WTC11 (cell line): ENCODE measurements at regions not wholly inside any gene's neighbourhood (a gene's known extent, or its start where the extent isn't known, plus 50 kb on each side); places are given as distances from the start of the nearest gene placed in this dataset.

Experiments used
- ATAC-seq: fragments of 200-7000 bp; cut with Tn5 transposase; 2 replicates; pipeline ENCODE4 v1.10.0; 2021; ENCODE audit warnings: mild to moderate bottlenecking, moderate library complexity
- CTCF ChIA-PET: fragments of 300-600 bp; sonication (Branson Sonifier 250); formaldehyde crosslinking; loops from one replicate; lab custom pipeline; 2021; ENCODE audit warnings: antibody characterized with exemption; lab: Charles Lee
- POLR2A ChIA-PET: fragments of 350-600 bp; sonication (Branson Sonifier 250); formaldehyde crosslinking; loops from one replicate; lab custom pipeline; 2021; ENCODE audit warnings: antibody characterized with exemption; lab: Charles Lee
- DNase-seq: peaks from one replicate; pipeline ENCODE4 v3.0.0; 2021; ENCODE audit warnings: low spot score
- H3K27ac Mint-ChIP-seq: 2 replicates; pipeline ENCODE4 v1.8.0; 2021; ENCODE audit warnings: mixed read lengths
- H3K27me3 Mint-ChIP-seq: 2 replicates; pipeline ENCODE4 v1.8.0; 2021; ENCODE audit warnings: low read depth, mild to moderate bottlenecking, moderate library complexity, mixed read lengths
- H3K36me3 Mint-ChIP-seq: 2 replicates; pipeline ENCODE4 v1.8.0; 2021; ENCODE audit warnings: mixed read lengths
- H3K4me1 Mint-ChIP-seq: 2 replicates; pipeline ENCODE4 v1.8.0; 2022; ENCODE audit warnings: mixed read lengths
- H3K4me3 Mint-ChIP-seq: 2 replicates; pipeline ENCODE4 v1.8.0; 2021; ENCODE audit warnings: mild to moderate bottlenecking, moderate library complexity, mixed read lengths
- H3K9me3 Mint-ChIP-seq: 2 replicates; pipeline ENCODE4 v1.8.0; 2021; ENCODE audit warnings: mixed read lengths
- CREB1 ChIP-seq: sonication (generic); formaldehyde crosslinking; IDR thresholded peaks from 2 replicates; pipeline ENCODE4 v1.8.0; 2023; ENCODE audit warnings: mild to moderate bottlenecking, missing genetic modification reagents
- ELF4 ChIP-seq: sonication (generic); formaldehyde crosslinking; IDR thresholded peaks from 2 replicates; pipeline ENCODE4 v1.8.1; 2022; ENCODE audit warnings: low read depth, mild to moderate bottlenecking, moderate library complexity, missing genetic modification reagents
- MXD4 ChIP-seq: fragments of 250-450 bp; sonication (Bioruptor Pico); IDR thresholded peaks from 2 replicates; pipeline ENCODE4 v1.8.0; 2021; ENCODE audit warnings: mild to moderate bottlenecking, moderate library complexity, borderline replicate concordance
- RELA ChIP-seq: sonication (generic); formaldehyde crosslinking; IDR thresholded peaks from 2 replicates; pipeline ENCODE4 v1.8.1; 2022; ENCODE audit warnings: missing genetic modification reagents, mild to moderate bottlenecking, borderline replicate concordance
- SMAD3 ChIP-seq: sonication (generic); formaldehyde crosslinking; IDR thresholded peaks from 2 replicates; pipeline ENCODE4 v1.8.0; 2022; ENCODE audit warnings: missing genetic modification reagents, mild to moderate bottlenecking, borderline replicate concordance
- TEAD1 ChIP-seq: sonication (generic); formaldehyde crosslinking; IDR thresholded peaks from 2 replicates; pipeline ENCODE4 v1.8.0; 2022; ENCODE audit warnings: mild to moderate bottlenecking, missing genetic modification reagents
- TEAD4 ChIP-seq: sonication (generic); formaldehyde crosslinking; IDR thresholded peaks from 2 replicates; pipeline ENCODE4 v1.8.0; 2022; ENCODE audit warnings: mild to moderate bottlenecking, missing genetic modification reagents
- ZNF396 ChIP-seq: fragments of 250-450 bp; sonication (Bioruptor Pico); IDR thresholded peaks from 2 replicates; pipeline ENCODE4 v1.8.0; 2021; ENCODE audit warnings: mild to moderate bottlenecking, moderate library complexity, borderline replicate concordance
- TF ChIP-seq, protein P1 (sequence below): sonication (generic); formaldehyde crosslinking; IDR thresholded peaks from 2 replicates; pipeline ENCODE4 v1.8.1; 2023; ENCODE audit warnings: mild to moderate bottlenecking, missing genetic modification reagents, borderline replicate concordance
- TF ChIP-seq, protein P2 (sequence below): sonication (generic); formaldehyde crosslinking; IDR thresholded peaks from 2 replicates; pipeline ENCODE4 v1.8.0; 2022; ENCODE audit warnings: mild to moderate bottlenecking, missing genetic modification reagents
- TF ChIP-seq, protein P3 (sequence below): sonication (generic); formaldehyde crosslinking; conservative IDR thresholded peaks from 2 replicates; pipeline ENCODE4 v1.8.1; 2022; ENCODE audit warnings: mild to moderate bottlenecking, missing genetic modification reagents
- TF ChIP-seq, protein P4 (sequence below): sonication (generic); formaldehyde crosslinking; IDR thresholded peaks from 2 replicates; pipeline ENCODE4 v1.8.0; 2023; ENCODE audit warnings: missing genetic modification reagents, mild to moderate bottlenecking, borderline replicate concordance
- TF ChIP-seq, protein P5 (sequence below): sonication (generic); formaldehyde crosslinking; IDR thresholded peaks from 2 replicates; pipeline ENCODE4 v1.8.0; 2023; ENCODE audit warnings: mild to moderate bottlenecking, missing genetic modification reagents
- TF ChIP-seq, protein P6 (sequence below): sonication (generic); formaldehyde crosslinking; IDR thresholded peaks from 2 replicates; pipeline ENCODE4 v1.8.1; 2022; ENCODE audit warnings: missing genetic modification reagents, borderline replicate concordance

DNA sequence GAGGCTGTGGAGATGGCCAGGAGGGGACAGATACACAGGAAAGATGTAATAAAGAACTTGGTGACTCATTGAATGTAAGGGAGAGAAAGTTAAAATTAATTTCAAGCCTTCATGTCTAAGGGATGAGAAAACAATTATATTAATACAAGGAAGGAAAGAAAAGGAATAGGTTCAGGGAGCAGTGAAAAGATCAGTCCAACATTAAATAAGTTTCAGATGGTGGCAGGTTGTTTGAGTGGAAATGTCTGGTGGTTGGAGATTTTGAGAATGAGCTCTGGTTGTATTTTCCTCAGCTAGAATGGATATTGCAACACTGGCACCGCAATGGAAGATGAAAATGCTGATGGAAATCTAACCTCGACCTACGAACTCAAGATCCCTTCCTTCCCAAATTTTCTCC, 304.3 kb downstream of the COL12A1 start (continued):
- TF ChIP-seq, protein P1, sequence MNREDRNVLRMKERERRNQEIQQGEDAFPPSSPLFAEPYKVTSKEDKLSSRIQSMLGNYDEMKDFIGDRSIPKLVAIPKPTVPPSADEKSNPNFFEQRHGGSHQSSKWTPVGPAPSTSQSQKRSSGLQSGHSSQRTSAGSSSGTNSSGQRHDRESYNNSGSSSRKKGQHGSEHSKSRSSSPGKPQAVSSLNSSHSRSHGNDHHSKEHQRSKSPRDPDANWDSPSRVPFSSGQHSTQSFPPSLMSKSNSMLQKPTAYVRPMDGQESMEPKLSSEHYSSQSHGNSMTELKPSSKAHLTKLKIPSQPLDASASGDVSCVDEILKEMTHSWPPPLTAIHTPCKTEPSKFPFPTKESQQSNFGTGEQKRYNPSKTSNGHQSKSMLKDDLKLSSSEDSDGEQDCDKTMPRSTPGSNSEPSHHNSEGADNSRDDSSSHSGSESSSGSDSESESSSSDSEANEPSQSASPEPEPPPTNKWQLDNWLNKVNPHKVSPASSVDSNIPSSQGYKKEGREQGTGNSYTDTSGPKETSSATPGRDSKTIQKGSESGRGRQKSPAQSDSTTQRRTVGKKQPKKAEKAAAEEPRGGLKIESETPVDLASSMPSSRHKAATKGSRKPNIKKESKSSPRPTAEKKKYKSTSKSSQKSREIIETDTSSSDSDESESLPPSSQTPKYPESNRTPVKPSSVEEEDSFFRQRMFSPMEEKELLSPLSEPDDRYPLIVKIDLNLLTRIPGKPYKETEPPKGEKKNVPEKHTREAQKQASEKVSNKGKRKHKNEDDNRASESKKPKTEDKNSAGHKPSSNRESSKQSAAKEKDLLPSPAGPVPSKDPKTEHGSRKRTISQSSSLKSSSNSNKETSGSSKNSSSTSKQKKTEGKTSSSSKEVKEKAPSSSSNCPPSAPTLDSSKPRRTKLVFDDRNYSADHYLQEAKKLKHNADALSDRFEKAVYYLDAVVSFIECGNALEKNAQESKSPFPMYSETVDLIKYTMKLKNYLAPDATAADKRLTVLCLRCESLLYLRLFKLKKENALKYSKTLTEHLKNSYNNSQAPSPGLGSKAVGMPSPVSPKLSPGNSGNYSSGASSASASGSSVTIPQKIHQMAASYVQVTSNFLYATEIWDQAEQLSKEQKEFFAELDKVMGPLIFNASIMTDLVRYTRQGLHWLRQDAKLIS (CRISPR knock-in tag): no peak

DNA sequence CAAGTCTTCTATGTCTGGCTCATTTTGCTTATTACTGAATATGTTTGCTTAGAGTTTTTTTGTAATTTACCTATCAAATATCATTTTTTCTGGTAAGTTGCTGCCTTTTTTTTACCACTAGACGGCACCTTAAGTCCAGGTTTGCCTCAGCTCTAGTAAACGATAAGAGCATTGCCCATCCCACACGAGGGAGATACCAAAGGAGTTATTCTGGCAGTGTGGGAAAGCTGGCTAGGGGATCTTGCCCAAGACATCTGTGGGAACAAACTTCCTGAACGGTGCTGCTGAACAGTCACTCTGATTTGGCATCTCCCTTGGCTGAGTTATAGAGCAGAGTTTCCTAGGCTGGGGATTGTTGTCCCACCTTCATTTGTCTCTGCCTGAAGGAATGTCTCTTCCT, 306.4 kb downstream of the COL12A1 start:
- no peak overlapping the region for H3K27ac Mint-ChIP-seq
- 0 out of 2 replicates have a peak, but pooled peaks cover 4% of the 10 kb centered on the region for H3K27me3 Mint-ChIP-seq
- H3K4me3 Mint-ChIP-seq: no peak overlapping the region
- ATAC-seq (peak; percentile 57), DNase-seq (no peak)
- H3K4me1 Mint-ChIP-seq: no peaks in the 10 kb centered on the region
- peaks cover 13% of the 10 kb centered on the region for H3K36me3 Mint-ChIP-seq
- H3K9me3 Mint-ChIP-seq: peaks cover 47% of the 10 kb centered on the region
- ChIA-PET CTCF (interaction anchor here (1.4 to 4.9 kb wide), 3 partner anchors 303 to 309 kb away, joined by 5 to 23 read pairs (median 18); partner anchors contain the start of gene COL12A1), POLR2A (no interaction called here)
- TF ChIP-seq, protein P2, sequence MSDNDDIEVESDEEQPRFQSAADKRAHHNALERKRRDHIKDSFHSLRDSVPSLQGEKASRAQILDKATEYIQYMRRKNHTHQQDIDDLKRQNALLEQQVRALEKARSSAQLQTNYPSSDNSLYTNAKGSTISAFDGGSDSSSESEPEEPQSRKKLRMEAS (CRISPR knock-in tag): no peak
- TF ChIP-seq, protein P3, sequence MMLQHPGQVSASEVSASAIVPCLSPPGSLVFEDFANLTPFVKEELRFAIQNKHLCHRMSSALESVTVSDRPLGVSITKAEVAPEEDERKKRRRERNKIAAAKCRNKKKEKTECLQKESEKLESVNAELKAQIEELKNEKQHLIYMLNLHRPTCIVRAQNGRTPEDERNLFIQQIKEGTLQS: no peak
- TF ChIP-seq CREB1 (CRISPR knock-in tag) (no peak), TEAD4 (CRISPR knock-in tag) (no peak), ZNF396 (no peak), TEAD1 (no peak), SMAD3 (CRISPR knock-in tag) (no peak), RELA (CRISPR knock-in tag) (no peak), ELF4 (CRISPR knock-in tag) (no peak), MXD4 (CRISPR knock-in tag) (no peak)
- TF ChIP-seq, protein P4, sequence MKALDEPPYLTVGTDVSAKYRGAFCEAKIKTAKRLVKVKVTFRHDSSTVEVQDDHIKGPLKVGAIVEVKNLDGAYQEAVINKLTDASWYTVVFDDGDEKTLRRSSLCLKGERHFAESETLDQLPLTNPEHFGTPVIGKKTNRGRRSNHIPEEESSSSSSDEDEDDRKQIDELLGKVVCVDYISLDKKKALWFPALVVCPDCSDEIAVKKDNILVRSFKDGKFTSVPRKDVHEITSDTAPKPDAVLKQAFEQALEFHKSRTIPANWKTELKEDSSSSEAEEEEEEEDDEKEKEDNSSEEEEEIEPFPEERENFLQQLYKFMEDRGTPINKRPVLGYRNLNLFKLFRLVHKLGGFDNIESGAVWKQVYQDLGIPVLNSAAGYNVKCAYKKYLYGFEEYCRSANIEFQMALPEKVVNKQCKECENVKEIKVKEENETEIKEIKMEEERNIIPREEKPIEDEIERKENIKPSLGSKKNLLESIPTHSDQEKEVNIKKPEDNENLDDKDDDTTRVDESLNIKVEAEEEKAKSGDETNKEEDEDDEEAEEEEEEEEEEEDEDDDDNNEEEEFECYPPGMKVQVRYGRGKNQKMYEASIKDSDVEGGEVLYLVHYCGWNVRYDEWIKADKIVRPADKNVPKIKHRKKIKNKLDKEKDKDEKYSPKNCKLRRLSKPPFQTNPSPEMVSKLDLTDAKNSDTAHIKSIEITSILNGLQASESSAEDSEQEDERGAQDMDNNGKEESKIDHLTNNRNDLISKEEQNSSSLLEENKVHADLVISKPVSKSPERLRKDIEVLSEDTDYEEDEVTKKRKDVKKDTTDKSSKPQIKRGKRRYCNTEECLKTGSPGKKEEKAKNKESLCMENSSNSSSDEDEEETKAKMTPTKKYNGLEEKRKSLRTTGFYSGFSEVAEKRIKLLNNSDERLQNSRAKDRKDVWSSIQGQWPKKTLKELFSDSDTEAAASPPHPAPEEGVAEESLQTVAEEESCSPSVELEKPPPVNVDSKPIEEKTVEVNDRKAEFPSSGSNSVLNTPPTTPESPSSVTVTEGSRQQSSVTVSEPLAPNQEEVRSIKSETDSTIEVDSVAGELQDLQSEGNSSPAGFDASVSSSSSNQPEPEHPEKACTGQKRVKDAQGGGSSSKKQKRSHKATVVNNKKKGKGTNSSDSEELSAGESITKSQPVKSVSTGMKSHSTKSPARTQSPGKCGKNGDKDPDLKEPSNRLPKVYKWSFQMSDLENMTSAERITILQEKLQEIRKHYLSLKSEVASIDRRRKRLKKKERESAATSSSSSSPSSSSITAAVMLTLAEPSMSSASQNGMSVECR (CRISPR knock-in tag): no peak
- TF ChIP-seq, protein P5, sequence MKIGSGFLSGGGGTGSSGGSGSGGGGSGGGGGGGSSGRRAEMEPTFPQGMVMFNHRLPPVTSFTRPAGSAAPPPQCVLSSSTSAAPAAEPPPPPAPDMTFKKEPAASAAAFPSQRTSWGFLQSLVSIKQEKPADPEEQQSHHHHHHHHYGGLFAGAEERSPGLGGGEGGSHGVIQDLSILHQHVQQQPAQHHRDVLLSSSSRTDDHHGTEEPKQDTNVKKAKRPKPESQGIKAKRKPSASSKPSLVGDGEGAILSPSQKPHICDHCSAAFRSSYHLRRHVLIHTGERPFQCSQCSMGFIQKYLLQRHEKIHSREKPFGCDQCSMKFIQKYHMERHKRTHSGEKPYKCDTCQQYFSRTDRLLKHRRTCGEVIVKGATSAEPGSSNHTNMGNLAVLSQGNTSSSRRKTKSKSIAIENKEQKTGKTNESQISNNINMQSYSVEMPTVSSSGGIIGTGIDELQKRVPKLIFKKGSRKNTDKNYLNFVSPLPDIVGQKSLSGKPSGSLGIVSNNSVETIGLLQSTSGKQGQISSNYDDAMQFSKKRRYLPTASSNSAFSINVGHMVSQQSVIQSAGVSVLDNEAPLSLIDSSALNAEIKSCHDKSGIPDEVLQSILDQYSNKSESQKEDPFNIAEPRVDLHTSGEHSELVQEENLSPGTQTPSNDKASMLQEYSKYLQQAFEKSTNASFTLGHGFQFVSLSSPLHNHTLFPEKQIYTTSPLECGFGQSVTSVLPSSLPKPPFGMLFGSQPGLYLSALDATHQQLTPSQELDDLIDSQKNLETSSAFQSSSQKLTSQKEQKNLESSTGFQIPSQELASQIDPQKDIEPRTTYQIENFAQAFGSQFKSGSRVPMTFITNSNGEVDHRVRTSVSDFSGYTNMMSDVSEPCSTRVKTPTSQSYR: no peak
- TF ChIP-seq, protein P6, sequence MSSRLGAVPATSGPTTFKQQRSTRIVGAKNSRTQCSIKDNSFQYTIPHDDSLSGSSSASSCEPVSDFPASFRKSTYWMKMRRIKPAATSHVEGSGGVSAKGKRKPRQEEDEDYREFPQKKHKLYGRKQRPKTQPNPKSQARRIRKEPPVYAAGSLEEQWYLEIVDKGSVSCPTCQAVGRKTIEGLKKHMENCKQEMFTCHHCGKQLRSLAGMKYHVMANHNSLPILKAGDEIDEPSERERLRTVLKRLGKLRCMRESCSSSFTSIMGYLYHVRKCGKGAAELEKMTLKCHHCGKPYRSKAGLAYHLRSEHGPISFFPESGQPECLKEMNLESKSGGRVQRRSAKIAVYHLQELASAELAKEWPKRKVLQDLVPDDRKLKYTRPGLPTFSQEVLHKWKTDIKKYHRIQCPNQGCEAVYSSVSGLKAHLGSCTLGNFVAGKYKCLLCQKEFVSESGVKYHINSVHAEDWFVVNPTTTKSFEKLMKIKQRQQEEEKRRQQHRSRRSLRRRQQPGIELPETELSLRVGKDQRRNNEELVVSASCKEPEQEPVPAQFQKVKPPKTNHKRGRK (CRISPR knock-in tag): no peak
